NB4 (cell line): ENCODE measurements at regions not wholly inside any gene's neighbourhood (a gene's known extent, or its start where the extent isn't known, plus 50 kb on each side); places are given as distances from the start of the nearest gene placed in this dataset.

Source experiments
- MYC ChIP-seq: IDR thresholded peaks from 2 replicates; pipeline ENCODE4 v1.6.1; 2011; ENCODE audit warnings: low read depth, low read length
- POLR2A ChIP-seq: IDR thresholded peaks from 2 replicates; pipeline ENCODE4 v1.6.1; 2011; ENCODE audit warnings: mild to moderate bottlenecking; ENCODE audit not compliant: insufficient read length; ENCODE audit errors: extremely low read depth
- TF ChIP-seq, protein P1 (sequence below): IDR thresholded peaks from one replicate; pipeline ENCODE4 v1.5.1; 2012; ENCODE audit warnings: low read depth, low read length
- TF ChIP-seq, protein P2 (sequence below): IDR thresholded peaks from 2 replicates; pipeline ENCODE4 v1.6.1; 2011; ENCODE audit warnings: low read depth, low read length

DNA sequence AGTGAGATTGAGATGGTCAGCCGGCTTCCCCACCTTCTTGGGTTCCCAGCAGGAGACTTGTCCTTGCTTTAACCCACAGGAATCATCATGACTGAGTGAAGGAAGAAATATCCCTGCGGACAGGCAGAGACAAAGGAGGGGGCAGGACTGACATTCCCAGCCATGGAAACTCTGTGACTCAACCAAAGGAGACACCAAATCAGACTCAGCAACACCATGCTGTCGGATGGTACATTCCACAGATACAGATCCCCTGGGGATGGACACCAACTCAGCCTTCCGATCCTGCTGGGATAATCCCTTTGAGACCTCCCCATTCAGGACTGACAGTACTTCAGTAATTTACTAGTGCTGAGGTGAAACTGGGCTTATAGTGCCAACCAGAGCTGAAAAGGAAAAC, 518.3 kb downstream of the XIRP2 start:
- TF ChIP-seq, protein P1, sequence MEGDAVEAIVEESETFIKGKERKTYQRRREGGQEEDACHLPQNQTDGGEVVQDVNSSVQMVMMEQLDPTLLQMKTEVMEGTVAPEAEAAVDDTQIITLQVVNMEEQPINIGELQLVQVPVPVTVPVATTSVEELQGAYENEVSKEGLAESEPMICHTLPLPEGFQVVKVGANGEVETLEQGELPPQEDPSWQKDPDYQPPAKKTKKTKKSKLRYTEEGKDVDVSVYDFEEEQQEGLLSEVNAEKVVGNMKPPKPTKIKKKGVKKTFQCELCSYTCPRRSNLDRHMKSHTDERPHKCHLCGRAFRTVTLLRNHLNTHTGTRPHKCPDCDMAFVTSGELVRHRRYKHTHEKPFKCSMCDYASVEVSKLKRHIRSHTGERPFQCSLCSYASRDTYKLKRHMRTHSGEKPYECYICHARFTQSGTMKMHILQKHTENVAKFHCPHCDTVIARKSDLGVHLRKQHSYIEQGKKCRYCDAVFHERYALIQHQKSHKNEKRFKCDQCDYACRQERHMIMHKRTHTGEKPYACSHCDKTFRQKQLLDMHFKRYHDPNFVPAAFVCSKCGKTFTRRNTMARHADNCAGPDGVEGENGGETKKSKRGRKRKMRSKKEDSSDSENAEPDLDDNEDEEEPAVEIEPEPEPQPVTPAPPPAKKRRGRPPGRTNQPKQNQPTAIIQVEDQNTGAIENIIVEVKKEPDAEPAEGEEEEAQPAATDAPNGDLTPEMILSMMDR: no peak
- TF ChIP-seq POLR2A: no peak
- TF ChIP-seq MYC: no peak
- TF ChIP-seq, protein P2, sequence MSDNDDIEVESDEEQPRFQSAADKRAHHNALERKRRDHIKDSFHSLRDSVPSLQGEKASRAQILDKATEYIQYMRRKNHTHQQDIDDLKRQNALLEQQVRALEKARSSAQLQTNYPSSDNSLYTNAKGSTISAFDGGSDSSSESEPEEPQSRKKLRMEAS: no peak
